ENCODE measurements at regions not wholly inside any gene's neighbourhood (a gene's known extent, or its start where the extent isn't known, plus 50 kb on each side); places are given as distances from the start of the nearest gene placed in this dataset.

GRCh38 chrX:96449896-96450295, 234.7 kb upstream of the DIAPH2 start:
- H3K36me3 Mint-ChIP-seq: no peaks in the 10 kb centered on the region
- no peak for TF ChIP-seq CTCF (conservative IDR thresholded peaks at IDR 0.05)

GRCh38 chrX:96453139-96453538, 231.5 kb upstream of the DIAPH2 start:
- H3K36me3 Mint-ChIP-seq: no peaks in the 10 kb centered on the region
- peaks cover 6% of the 10 kb centered on the region for H3K27me3 Mint-ChIP-seq
- H3K27ac Mint-ChIP-seq: no peak overlapping the region
- DNase-seq (ENCODE audit: extremely low spot score, unreplicated experiment): no peak
- no peaks in the 10 kb centered on the region for H3K9me3 Mint-ChIP-seq
- no peaks in the 10 kb centered on the region for H3K4me1 Mint-ChIP-seq (ENCODE audit: unreplicated experiment)
- no peak overlapping the region for H3K4me3 Mint-ChIP-seq
- TF ChIP-seq CTCF (conservative IDR thresholded peaks at IDR 0.05): no peak

More at GRCh38 chrX:96449896-96450295, 234.7 kb upstream of the DIAPH2 start:
- DNase-seq (ENCODE audit: extremely low spot score, unreplicated experiment): no peak
- no peaks in the 10 kb centered on the region for H3K9me3 Mint-ChIP-seq
- peaks cover 4% of the 10 kb centered on the region for H3K4me1 Mint-ChIP-seq (ENCODE audit: unreplicated experiment)
- no peak overlapping the region for H3K27ac Mint-ChIP-seq
- H3K27me3 Mint-ChIP-seq: peaks cover 9% of the 10 kb centered on the region
- H3K4me3 Mint-ChIP-seq: no peak overlapping the region

GRCh38 chrX:96455078-96455477, 229.6 kb upstream of the DIAPH2 start:
- Mint-ChIP-seq H3K27me3 (peaks cover 3% of the 10 kb centered on the region), H3K27ac (no peak overlapping the region), H3K4me3 (no peak overlapping the region), H3K36me3 (no peaks in the 10 kb centered on the region), H3K9me3 (no peaks in the 10 kb centered on the region), H3K4me1 (ENCODE audit: unreplicated experiment) (no peaks in the 10 kb centered on the region)
- TF ChIP-seq CTCF (conservative IDR thresholded peaks at IDR 0.05): no peak
- no peak for DNase-seq (ENCODE audit: extremely low spot score, unreplicated experiment)

- H3K9me3 Mint-ChIP-seq: no peaks in the 10 kb centered on the region
- H3K36me3 Mint-ChIP-seq: no peaks in the 10 kb centered on the region
- H3K4me3 Mint-ChIP-seq: no peak overlapping the region
- no peaks in the 10 kb centered on the region for H3K4me1 Mint-ChIP-seq (ENCODE audit: unreplicated experiment)
- no peak for DNase-seq (ENCODE audit: extremely low spot score, unreplicated experiment)
- TF ChIP-seq CTCF (conservative IDR thresholded peaks at IDR 0.05): no peak
- no peak overlapping the region for H3K27ac Mint-ChIP-seq
- no peaks in the 10 kb centered on the region for H3K27me3 Mint-ChIP-seq
Measured at GRCh38 chrX:96464880-96465558, 219.6 kb upstream of the DIAPH2 start.

GRCh38 chrX:96474029-96474740, 210.5 kb upstream of the DIAPH2 start:
- no peak for TF ChIP-seq CTCF (conservative IDR thresholded peaks at IDR 0.05)
- no peaks in the 10 kb centered on the region for H3K4me1 Mint-ChIP-seq (ENCODE audit: unreplicated experiment)
- H3K27me3 Mint-ChIP-seq: no peaks in the 10 kb centered on the region
- DNase-seq (ENCODE audit: extremely low spot score, unreplicated experiment): no peak
- no peak overlapping the region for H3K4me3 Mint-ChIP-seq
- H3K9me3 Mint-ChIP-seq: no peaks in the 10 kb centered on the region
- H3K36me3 Mint-ChIP-seq: no peaks in the 10 kb centered on the region
- peak overlapping the region; percentile 55 for H3K27ac Mint-ChIP-seq

Data from type B pancreatic cell (in vitro differentiated cells).